ENCODE measurements at regions not wholly inside any gene's neighbourhood (a gene's known extent, or its start where the extent isn't known, plus 50 kb on each side); places are given as distances from the start of the nearest gene placed in this dataset.

- TF ChIP-seq NFIC (IDR thresholded peaks at IDR 0.05) (no peak), CREB1 (IDR thresholded peaks at IDR 0.05; ENCODE audit: low read depth) (no peak), ZBTB7A (IDR thresholded peaks at IDR 0.05; ENCODE audit: low read depth) (no peak), EP300 (IDR thresholded peaks at IDR 0.05; ENCODE audit: borderline replicate concordance) (no peak), CEBPB (IDR thresholded peaks at IDR 0.05) (no peak), FOXM1 (IDR thresholded peaks at IDR 0.05; ENCODE audit: borderline replicate concordance, low read depth) (no peak), TCF12 (IDR thresholded peaks at IDR 0.05; ENCODE audit: low read depth) (no peak), EGR1 (IDR thresholded peaks at IDR 0.05) (no peak), REST (IDR thresholded peaks at IDR 0.05; ENCODE audit: low read depth) (no peak)
- TF ChIP-seq, protein P1, sequence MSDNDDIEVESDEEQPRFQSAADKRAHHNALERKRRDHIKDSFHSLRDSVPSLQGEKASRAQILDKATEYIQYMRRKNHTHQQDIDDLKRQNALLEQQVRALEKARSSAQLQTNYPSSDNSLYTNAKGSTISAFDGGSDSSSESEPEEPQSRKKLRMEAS (IDR thresholded peaks at IDR 0.05) = no peak
Measured at GRCh38 chr4:115687052-115687755, 573.8 kb upstream of the NDST4 start.

DNA sequence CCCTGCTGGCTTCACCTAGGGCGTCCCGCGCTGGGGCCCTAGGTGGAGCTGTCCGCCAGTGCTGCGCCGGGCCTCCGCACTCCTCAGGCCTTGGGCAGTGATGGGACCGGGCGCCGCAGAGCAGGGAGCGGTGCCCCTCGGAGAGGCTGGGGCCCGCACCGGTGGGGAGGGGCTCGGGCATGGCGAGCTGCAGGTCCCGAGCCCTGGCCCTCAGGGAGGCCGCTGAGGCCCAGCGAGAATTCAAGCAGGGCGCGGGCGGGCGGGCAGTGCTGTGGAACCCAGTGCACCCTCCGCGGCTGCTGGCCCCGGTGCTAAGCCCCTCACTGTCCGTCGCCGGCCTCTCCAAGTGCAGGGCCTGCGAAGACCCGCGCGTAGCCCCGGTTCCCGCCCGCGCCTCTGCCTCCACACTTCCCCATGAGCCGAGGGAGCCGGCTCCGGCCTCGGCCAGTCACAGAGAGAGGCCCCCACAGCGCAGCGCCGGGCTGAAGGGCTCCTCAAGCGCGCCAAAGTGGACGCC, 565.1 kb upstream of the NDST4 start:
- TF ChIP-seq, protein P1 (IDR thresholded peaks at IDR 0.05) = no peak
- TF ChIP-seq USF1 (IDR thresholded peaks at IDR 0.05) (no peak), TEAD4 (IDR thresholded peaks at IDR 0.05) (no peak), ZBTB7A (IDR thresholded peaks at IDR 0.05; ENCODE audit: low read depth) (no peak), RAD21 (IDR thresholded peaks at IDR 0.05; ENCODE audit: low read depth) (no peak), TCF12 (IDR thresholded peaks at IDR 0.05; ENCODE audit: low read depth) (no peak), REST (IDR thresholded peaks at IDR 0.05; ENCODE audit: low read depth) (no peak), TAF1 (IDR thresholded peaks at IDR 0.05; ENCODE audit: low read depth) (no peak), CEBPB (IDR thresholded peaks at IDR 0.05) (no peak)

DNA sequence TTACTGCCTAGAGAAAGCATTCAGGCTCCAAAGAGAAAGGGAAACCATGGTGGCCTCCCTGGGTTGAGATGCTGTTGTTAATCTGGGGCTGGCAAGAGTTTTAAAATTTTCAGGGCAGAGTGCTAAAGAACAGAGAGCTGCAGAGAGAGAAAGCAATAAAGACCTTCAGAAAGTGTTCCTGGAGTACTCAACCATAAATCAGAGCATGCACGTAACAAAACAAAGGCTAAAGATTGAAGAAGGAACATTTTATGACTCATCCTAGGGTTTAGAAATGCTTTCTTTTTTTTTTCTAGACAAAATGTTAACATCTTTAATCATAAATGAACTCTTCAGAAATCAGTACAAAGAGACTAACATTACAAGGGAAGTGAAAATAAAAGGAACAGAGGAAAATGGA, 562.3 kb upstream of the NDST4 start:
- TF ChIP-seq TEAD4 (IDR thresholded peaks at IDR 0.05) (no peak), YY1 (IDR thresholded peaks at IDR 0.05; ENCODE audit: low read depth) (no peak), USF1 (IDR thresholded peaks at IDR 0.05) (no peak), TAF1 (IDR thresholded peaks at IDR 0.05; ENCODE audit: low read depth) (no peak), ZBTB7A (IDR thresholded peaks at IDR 0.05; ENCODE audit: low read depth) (no peak), FOXM1 (IDR thresholded peaks at IDR 0.05; ENCODE audit: borderline replicate concordance, low read depth) (no peak), TCF12 (IDR thresholded peaks at IDR 0.05; ENCODE audit: low read depth) (no peak), NFIC (IDR thresholded peaks at IDR 0.05) (no peak), REST (IDR thresholded peaks at IDR 0.05; ENCODE audit: low read depth) (no peak), EGR1 (IDR thresholded peaks at IDR 0.05) (no peak), CREB1 (IDR thresholded peaks at IDR 0.05; ENCODE audit: low read depth) (no peak), CEBPB (IDR thresholded peaks at IDR 0.05) (no peak), RAD21 (IDR thresholded peaks at IDR 0.05; ENCODE audit: low read depth) (no peak), EP300 (IDR thresholded peaks at IDR 0.05; ENCODE audit: borderline replicate concordance) (no peak)
- TF ChIP-seq, protein P1 (IDR thresholded peaks at IDR 0.05) = no peak

GRCh38 chr4:115674485-115674884, 561.1 kb upstream of the NDST4 start:
- TF ChIP-seq FOXM1 (IDR thresholded peaks at IDR 0.05; ENCODE audit: borderline replicate concordance, low read depth) = no peak
- no peak for TF ChIP-seq EP300 (IDR thresholded peaks at IDR 0.05; ENCODE audit: borderline replicate concordance)
- TF ChIP-seq EGR1 (IDR thresholded peaks at IDR 0.05) = no peak
- TF ChIP-seq, protein P1 (IDR thresholded peaks at IDR 0.05) = no peak
- no peak for TF ChIP-seq RAD21 (IDR thresholded peaks at IDR 0.05; ENCODE audit: low read depth)
